Thyroid gland (tissue), 4 donors: ENCODE measurements at regions not wholly inside any gene's neighbourhood (a gene's known extent, or its start where the extent isn't known, plus 50 kb on each side); places are given as distances from the start of the nearest gene placed in this dataset.

Experiments
- POLR2A ChIP-seq, 2 donors: fragments of 450-650 bp; IDR thresholded peaks; one replicate each; pipeline ENCODE4 v1.6.1; 2017; ENCODE audit warnings: antibody characterized with exemption in 2 of 2, mild to moderate bottlenecking in 2 of 2, moderate library complexity in 1 of 2
- TF ChIP-seq, protein P1 (sequence below), 6 experiments: fragments of 200-600 bp in 3 of 6; fragments of 450-650 bp in 3 of 6; sonication (generic) in 3 of 6; IDR thresholded peaks; one replicate each; pipeline ENCODE4 v1.5.1; 2016 to 2019; ENCODE audit warnings: antibody characterized with exemption in 6 of 6, mild to moderate bottlenecking in 2 of 6, inconsistent platforms in 1 of 6, moderate library complexity in 1 of 6

DNA sequence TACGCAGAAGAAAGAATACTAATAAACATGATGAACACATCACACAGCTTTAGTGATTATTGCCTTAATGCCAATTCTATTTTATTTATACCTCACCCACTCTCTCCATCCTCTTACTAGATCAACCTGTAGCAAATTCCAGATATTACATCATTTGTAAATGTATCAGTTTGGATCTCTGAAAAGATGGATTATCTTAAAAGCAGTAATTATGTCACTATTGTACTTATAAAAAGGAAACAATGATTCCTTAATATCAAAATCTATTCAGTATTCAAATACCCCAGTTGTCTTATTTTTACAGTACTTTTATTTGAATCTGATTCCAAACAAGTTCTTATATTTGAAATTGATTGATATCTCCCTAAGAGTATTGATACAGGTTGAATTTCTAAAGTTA is 892.8 kb upstream of the MDGA2 start:
- TF ChIP-seq, protein P1, sequence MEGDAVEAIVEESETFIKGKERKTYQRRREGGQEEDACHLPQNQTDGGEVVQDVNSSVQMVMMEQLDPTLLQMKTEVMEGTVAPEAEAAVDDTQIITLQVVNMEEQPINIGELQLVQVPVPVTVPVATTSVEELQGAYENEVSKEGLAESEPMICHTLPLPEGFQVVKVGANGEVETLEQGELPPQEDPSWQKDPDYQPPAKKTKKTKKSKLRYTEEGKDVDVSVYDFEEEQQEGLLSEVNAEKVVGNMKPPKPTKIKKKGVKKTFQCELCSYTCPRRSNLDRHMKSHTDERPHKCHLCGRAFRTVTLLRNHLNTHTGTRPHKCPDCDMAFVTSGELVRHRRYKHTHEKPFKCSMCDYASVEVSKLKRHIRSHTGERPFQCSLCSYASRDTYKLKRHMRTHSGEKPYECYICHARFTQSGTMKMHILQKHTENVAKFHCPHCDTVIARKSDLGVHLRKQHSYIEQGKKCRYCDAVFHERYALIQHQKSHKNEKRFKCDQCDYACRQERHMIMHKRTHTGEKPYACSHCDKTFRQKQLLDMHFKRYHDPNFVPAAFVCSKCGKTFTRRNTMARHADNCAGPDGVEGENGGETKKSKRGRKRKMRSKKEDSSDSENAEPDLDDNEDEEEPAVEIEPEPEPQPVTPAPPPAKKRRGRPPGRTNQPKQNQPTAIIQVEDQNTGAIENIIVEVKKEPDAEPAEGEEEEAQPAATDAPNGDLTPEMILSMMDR (IDR thresholded peaks at IDR 0.05), result no peak
- TF ChIP-seq POLR2A (IDR thresholded peaks at IDR 0.05), result no peak
